ENCODE measurements at regions not wholly inside any gene's neighbourhood (a gene's known extent, or its start where the extent isn't known, plus 50 kb on each side); places are given as distances from the start of the nearest gene placed in this dataset.

DNA sequence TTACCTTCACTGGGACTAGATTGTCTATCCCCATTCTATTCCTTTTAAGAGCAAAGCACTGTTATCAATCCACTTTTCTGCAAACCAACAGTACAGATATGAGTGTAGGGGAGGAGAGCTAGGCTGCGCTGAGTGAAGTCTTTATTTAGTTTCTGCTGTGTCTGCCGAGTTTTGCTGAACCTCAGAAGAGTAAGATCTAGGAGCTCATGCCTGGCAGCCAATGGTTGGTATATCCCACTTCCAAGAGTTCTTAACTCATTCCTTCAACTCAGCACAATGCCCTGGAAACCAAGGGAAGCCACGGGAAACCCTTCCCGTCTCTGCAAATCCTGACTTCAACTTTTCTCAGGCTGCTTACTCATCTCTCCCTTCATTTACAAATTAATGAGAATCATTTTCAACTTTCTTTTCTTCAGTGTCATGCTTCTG lies 58.0 kb upstream of the JAK2 start:
- in situ Hi-C loops (cut with HindIII; ENCODE audit: low sequenced_read_pairs): no loop called here
- H3K4me3 ChIP-seq (ENCODE audit: low read depth, low read length): no peak overlapping the region
- DNase-seq (ENCODE audit: low read depth): no peak
- TF ChIP-seq, protein P1, sequence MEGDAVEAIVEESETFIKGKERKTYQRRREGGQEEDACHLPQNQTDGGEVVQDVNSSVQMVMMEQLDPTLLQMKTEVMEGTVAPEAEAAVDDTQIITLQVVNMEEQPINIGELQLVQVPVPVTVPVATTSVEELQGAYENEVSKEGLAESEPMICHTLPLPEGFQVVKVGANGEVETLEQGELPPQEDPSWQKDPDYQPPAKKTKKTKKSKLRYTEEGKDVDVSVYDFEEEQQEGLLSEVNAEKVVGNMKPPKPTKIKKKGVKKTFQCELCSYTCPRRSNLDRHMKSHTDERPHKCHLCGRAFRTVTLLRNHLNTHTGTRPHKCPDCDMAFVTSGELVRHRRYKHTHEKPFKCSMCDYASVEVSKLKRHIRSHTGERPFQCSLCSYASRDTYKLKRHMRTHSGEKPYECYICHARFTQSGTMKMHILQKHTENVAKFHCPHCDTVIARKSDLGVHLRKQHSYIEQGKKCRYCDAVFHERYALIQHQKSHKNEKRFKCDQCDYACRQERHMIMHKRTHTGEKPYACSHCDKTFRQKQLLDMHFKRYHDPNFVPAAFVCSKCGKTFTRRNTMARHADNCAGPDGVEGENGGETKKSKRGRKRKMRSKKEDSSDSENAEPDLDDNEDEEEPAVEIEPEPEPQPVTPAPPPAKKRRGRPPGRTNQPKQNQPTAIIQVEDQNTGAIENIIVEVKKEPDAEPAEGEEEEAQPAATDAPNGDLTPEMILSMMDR (IDR thresholded peaks at IDR 0.05; ENCODE audit: low read depth, low read length, missing control alignments): no peak

DNA sequence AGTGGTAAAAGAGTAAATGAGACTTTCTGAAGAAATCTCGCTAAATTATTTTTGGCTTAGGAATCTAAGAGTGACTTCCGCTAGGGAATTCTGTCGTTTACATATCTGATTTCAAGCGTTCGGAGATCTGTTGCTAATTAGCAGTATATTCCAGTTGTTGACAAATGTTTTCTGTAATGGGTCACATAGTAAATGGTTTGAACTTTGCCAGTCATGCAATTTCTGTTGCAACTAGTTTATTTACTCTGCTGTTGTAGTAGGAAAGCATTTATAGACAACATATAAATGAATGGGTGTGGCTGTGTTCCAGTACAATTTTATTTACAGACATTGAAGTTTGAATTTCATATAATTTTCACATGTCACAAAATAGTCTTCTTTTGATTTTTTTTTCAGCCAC lies 57.4 kb upstream of the JAK2 start:
- no peak overlapping the region for H3K4me3 ChIP-seq (ENCODE audit: low read depth, low read length)
- TF ChIP-seq, protein P1 (IDR thresholded peaks at IDR 0.05; ENCODE audit: low read depth, low read length, missing control alignments): no peak
- in situ Hi-C loops (cut with HindIII; ENCODE audit: low sequenced_read_pairs): no loop called here
- no peak for DNase-seq (ENCODE audit: low read depth)

DNA sequence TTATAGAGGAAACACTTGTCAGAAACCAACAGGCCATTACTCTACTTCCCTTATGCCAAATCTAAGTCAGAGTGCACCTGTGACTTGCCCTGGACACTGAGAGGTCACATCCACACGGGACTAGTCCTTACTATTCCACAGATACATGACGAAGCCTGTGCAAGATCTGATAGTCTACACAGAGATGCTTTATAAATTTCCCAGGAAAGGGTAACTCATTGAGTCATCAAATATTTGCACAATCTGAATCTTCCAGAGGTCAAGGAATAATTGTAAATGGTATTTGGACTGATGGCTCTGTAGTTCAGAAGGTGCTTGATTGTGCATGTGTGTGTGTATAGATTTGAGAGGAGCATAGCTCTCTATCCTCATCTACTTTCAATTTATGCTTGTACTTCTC lies 55.2 kb upstream of the JAK2 start:
- TF ChIP-seq, protein P1 (IDR thresholded peaks at IDR 0.05; ENCODE audit: low read depth, low read length, missing control alignments): no peak
- no peak overlapping the region for H3K4me3 ChIP-seq (ENCODE audit: low read depth, low read length)
- in situ Hi-C loops (cut with HindIII; ENCODE audit: low sequenced_read_pairs): no loop called here
- no peak for DNase-seq (ENCODE audit: low read depth)

DNA sequence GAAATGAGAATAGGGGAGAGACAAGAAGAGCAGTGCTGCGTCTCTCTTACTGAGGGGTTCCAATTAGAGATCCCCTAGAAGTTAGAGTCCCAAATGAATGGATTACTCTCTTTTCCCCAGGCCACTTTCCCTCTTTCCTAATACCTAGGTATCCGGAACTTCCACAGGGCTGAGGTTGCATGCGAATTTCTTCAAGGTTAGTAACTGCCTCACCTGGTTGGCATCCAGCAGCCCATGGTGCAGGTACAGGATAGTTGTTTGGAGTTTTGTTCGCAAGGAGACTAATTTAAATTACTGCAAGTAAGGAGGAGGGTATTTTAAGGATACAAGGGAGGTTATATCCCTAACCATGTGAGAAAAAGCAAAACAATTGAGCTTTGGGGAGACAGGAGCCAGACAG lies 52.4 kb upstream of the JAK2 start:
- in situ Hi-C loops (cut with HindIII; ENCODE audit: low sequenced_read_pairs): no loop called here
- no peak overlapping the region for H3K4me3 ChIP-seq (ENCODE audit: low read depth, low read length)
- no peak for DNase-seq (ENCODE audit: low read depth)
- TF ChIP-seq, protein P1 (IDR thresholded peaks at IDR 0.05; ENCODE audit: low read depth, low read length, missing control alignments): no peak

DNA sequence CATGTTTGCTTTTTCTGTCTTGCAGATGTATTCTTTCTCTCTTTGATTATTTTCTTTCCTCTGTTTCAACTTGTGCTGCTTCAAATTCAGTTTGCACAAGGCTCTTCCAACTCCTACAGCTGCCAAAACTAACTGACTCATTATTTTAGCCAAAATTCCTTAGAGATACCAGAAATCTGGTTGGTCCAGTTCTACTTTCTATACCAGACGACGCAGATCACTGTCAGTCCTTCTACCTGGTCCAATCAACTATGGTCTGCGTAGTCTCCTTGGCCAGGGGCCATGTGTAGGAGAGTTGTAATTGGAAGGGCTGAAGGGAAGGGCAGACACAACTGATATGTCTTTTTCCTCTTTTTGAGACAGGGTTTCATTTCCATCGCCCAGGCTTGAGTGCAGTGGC lies 51.9 kb upstream of the JAK2 start:
- in situ Hi-C loops (cut with HindIII; ENCODE audit: low sequenced_read_pairs): no loop called here
- no peak overlapping the region for H3K4me3 ChIP-seq (ENCODE audit: low read depth, low read length)
- TF ChIP-seq, protein P1 (IDR thresholded peaks at IDR 0.05; ENCODE audit: low read depth, low read length, missing control alignments): no peak
- DNase-seq (ENCODE audit: low read depth): no peak

DNA sequence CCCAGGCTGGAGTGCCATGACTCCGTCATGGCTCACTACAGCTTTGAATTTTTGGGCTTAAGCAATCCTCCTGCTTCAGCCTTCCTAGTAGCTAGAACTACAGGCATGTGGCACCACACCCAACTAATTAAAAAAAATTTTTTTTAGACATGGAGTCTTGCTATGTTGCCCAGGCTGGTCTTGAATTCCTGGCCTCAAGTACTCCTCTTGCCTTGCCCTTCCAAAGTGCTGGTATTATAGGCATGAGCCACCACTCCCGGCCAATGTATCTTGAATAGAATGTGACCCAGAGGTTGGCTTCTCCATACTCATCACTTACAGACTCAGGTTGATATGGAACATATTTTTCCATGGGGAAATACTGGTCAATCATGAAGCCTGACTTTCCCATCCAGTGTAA lies 51.2 kb upstream of the JAK2 start:
- in situ Hi-C loops (cut with HindIII; ENCODE audit: low sequenced_read_pairs): no loop called here
- H3K4me3 ChIP-seq (ENCODE audit: low read depth, low read length): no peak overlapping the region
- TF ChIP-seq, protein P1 (IDR thresholded peaks at IDR 0.05; ENCODE audit: low read depth, low read length, missing control alignments): no peak
- DNase-seq (ENCODE audit: low read depth): no peak
